GM12874 (cell line): ENCODE measurements at regions not wholly inside any gene's neighbourhood (a gene's known extent, or its start where the extent isn't known, plus 50 kb on each side); places are given as distances from the start of the nearest gene placed in this dataset.

Source experiments
- CTCF ChIP-seq: IDR thresholded peaks from 2 replicates; pipeline ENCODE4 v1.5.1; 2011; ENCODE audit warnings: low read depth, mild to moderate bottlenecking, control low read depth, low read length, moderate library complexity; ENCODE audit not compliant: insufficient read depth

GRCh38 chr15:66912441-66912840 is 153.0 kb upstream of the SMAD3 start:
- TF ChIP-seq CTCF: no peak

DNA sequence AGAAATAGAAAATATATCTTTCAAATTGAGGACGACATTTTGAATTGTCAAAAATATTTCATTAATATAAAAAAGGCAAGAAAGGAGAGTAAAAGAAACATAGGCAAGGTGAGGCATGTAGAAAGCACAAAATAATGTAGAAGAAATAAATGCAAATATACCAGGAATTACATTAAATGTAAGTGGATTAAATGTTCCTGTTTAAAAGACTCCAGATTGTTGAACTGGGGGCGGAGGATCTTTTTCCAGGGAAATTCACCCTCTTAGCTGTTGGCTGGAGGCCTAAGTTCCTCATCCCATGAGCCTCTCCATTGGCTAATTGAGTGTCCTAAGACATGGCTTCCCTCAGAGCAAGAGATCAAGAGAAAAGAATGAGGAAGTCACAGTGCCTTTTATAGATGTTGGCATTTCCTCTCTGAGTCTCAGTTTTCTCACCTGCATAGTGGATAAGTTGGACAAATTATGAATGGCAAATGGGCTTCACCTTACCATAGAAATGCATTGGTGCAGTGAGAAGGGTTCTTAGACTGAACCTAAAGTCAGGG is 147.4 kb upstream of the SMAD3 start:
- no peak for TF ChIP-seq CTCF

GRCh38 chr15:66919421-66919820 is 146.0 kb upstream of the SMAD3 start:
- TF ChIP-seq CTCF: no peak

GRCh38 chr15:66921319-66921915 is 144.0 kb upstream of the SMAD3 start:
- no peak for TF ChIP-seq CTCF

- TF ChIP-seq CTCF: no peak
Measured at GRCh38 chr15:66922608-66923007, 142.8 kb upstream of the SMAD3 start.

DNA sequence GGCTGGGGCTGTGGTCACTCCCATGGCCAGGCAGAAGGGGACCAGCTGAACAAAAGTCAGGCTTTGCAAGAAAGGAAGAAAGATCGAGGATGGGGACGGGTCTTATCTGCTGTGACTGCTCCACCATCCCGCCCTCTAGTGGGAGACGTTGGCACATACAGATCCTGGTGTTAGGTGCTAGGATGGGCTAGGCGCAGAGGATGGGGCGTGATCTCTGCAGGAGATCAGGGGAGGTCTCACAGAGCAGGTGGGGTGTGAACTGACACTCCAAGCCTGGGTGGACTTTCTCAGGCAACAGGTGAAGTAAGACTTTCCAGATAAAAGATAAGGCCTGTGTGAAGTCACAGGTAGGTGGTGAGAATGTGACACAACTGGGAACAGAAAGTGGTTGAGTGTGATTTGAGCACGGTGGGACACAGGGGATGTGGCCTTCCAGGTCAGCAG is 141.9 kb upstream of the SMAD3 start:
- peak; percentile 47; the same call in 1 of the 2 replicates for TF ChIP-seq CTCF

DNA sequence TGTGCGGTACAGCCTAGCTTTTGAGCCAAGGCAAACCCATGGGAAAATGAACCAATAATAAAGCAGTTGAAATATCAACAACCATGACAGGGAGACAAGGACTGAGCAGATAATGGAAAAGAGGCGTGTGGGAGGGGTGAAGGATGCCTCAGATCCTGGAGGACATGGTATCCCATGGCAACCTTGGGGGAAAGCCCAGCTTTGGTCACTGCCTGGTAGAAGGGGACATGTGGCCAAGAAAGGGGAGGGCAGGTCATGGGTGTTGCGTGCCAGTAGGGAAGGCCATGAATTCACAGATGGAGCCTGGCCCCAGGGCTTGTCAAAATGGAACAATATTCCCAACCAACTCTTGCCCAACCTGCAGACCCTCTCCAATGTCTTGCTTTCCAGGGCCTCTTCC is 140.5 kb upstream of the SMAD3 start:
- TF ChIP-seq CTCF: no peak

GRCh38 chr15:66925721-66926120 is 139.7 kb upstream of the SMAD3 start:
- TF ChIP-seq CTCF: no peak
